Esophagus mucosa (tissue), 1 donor: ENCODE measurements at regions not wholly inside any gene's neighbourhood (a gene's known extent, or its start where the extent isn't known, plus 50 kb on each side); places are given as distances from the start of the nearest gene placed in this dataset.

Experiments used
- ATAC-seq: fragments of 200-7000 bp; cut with Tn5 transposase; one replicate; pipeline ENCODE4 v1.9.1; 2020
- donor health status: DM: yes; HTN: yes; CAD: no.

DNA sequence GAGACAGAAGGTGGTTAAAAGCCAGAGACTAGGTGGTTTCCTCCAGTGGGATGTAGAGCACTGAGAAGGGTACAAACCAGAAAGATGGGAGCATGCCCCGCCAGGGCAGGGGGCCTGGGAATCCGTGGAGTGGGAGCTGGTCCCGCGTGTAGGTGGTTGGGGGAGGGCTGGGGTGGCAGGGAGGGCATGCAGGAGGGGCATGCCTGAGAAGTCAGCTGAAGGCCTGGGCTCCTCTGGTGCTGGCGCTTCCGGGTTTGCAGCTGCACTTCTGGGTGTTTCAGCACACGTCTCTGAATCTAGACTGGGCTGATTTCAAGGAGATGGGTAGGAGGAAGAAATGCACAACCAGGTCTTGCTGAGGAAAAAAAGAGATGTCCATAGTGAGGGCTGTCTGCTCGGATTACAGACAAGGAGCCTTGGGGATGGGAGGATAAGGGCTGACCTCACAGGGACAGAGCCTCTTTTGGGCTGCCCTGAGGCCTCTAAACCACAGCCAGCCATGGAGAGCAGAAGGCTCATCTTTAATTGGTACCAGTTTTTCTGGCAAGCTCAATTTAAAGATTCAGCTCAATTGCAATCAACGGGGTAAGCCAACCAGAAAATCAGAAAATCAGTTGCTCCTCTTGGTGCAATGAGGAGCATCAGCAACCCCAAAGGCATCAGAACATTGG lies 151.9 kb downstream of the FAM43A start:
- no peak for ATAC-seq

DNA sequence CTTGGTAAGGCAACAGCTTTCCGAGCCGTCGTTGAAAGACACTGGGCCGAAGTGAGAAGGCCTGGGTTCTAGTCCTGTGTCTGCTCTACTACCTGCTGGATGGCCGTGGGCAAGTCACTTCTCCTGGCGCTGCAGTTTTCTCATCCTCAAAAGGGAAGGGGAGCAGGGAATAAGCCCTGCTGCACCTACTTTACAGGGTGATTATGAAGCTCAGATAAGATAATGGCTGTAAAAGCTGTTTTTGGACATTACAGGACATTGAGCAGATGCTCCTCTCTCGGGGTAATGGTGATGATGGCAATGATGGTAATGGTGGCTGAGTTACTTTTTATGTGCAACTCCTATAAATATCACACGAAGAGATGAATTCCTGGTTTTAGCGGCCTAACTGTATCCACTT lies 152.6 kb downstream of the FAM43A start:
- no peak for ATAC-seq

DNA sequence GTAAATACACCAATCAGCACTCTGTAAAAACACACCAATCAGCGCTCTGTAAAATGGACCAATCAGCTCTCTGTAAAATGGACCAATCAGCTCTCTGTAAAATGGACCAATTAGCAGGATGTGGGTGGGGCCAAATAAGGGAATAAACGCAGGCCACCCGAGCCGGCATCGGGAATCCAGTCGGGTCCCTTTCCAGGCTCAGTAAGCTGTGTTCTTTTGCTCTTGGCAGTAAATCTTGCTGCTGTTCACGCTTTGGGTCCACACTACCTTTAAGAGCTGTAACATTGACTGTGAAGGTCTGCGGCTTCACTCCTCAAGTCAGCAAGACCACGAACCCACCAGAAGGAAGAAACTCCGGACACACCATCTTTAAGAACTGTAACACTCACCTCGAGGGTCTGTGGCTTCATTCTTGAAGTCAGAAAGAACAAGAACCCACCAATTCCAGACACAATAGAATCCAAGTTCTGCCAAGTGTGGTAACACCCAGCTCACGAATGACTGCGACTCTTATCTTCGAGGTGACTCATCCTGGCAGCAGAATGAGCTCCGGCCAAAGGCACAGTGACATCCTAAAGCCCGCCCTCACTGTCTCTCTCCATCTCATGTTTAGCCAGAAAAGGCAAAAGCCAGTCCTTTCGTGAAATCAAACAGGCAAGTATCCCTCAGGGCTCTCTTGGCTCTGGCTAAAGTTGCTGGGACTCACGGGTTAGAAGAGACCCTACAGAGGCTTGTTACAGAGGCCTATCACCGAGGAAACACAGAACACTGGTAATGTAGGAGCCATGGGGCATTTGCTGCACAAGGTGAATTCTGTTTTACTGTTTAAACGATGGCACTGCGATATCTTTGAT lies 155.2 kb downstream of the FAM43A start:
- ATAC-seq = no peak

DNA sequence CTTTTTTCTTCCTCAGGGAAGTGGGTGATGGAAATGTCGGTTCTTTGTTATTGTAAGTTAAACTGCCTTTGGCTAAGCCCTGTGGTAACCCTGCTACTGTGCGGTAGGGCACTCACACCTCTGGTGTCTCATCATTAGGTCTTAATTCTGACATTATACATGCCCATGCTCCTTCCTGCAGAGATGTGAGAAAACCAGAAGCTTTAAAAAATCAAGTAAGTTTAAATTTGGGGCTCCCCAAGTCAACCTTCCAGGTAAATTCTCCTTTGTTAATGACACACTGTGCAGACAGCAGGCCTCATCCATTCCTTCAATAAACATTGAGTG lies 155.8 kb downstream of the FAM43A start:
- no peak for ATAC-seq

DNA sequence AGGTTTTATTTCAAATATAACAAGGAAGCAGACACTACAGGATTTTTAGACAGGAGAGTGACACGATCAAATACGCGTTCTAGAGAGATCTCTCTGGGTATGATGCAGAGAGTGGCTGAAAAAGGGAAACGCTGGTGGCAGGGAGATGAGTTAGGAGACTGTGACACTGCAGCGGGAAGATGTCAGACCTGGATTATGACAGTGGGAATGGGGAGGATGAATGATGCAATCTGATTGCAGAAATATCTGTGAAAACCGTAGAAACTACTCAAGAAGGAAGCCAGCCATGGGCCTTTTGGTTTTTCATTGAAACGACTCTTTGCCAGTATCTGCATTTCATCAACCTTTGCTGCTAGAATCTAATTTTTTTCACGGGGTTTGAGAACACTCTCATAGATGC lies 157.9 kb downstream of the FAM43A start:
- ATAC-seq = no peak

DNA sequence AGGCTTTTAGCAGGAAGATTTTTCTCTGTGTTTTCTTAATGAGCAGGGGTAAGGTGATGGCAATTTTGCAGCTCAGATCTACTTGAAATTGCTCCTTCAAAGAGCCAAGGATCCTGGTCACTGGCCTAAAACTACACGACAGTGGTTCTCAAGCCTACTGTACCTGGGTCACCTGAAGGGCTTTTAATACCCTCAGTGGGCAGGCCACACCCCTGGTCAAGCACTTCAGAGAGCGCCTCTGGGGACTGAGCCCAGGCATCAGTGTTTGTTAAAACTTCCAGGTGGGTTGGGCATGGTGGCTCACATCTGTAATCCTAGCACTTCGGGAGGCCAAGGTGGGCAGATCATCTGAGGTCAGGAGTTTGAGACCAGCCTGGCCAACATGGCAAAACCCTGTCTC lies 158.4 kb downstream of the FAM43A start:
- ATAC-seq = no peak

DNA sequence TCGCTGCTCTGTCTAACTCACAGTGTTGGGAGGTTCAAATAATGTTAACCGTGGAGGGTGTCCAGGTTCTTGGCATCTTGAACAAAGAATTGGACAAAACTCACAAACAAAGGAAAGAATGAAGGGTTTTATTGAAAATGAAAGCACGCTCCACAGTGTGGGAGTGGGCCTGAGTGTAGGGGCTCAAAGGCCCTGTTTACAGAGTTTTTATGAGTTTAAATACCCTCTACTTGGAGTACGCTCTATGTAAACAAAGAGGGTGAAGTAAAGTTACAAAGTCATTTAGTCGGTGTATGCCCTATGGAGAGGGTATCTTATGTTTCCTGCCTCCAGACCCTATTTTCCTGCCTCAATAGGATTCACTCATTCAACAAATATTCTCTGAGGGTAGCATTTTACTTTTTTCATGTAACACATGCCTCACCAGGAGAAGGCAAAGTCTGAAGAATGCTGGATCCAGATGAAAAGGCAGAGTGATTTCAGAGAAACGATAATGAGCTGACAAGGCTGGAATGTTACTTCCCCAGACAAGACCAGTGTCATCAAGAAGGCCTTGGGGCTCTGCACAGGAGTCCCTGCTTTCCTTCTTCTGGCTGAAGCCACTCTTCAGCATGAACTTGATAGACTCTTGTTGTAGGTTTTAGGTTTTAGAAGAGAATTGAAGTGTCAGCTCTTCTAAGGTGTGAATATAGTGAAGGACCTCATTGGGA lies 163.6 kb downstream of the FAM43A start:
- ATAC-seq = no peak

DNA sequence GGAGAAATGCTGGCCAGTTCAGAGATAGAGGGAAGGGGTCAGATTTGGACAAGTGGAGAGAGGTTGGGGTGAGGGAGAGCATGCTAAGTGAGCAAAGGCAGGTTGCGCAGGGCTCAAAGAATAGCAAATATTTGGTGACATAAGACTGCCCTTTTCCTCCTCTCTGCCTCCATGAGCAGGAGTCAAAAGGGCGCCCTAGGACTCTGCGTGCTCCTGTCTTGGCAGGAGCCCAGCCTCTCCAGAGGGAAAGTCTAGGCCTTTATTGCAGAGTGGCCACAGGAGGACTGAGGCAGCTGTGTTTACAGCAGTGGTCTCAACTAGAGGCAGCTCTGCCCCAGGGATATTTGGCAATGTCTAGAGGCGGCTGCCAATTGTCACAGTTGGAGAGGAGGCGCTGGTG lies 165.6 kb downstream of the FAM43A start:
- ATAC-seq = no peak

DNA sequence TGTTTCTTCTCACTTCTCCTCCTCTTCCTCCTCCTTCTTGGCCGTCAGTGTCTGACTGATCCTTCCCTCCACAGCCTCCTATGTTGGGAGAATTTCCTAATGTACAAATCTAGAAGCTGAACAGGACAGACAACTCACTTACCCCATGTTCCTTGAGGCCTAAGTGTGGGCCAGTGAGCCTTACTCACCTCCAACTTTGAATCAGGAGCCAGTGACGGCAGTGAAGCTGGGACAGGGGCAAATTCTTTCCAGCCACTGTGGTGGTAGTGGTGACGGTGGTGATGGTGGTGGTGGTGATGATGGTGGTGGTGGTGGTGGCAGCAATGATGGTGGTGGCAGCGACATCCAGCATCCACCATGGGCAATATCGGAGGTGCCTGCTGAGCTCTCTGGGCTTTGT lies 166.3 kb downstream of the FAM43A start:
- no peak for ATAC-seq

DNA sequence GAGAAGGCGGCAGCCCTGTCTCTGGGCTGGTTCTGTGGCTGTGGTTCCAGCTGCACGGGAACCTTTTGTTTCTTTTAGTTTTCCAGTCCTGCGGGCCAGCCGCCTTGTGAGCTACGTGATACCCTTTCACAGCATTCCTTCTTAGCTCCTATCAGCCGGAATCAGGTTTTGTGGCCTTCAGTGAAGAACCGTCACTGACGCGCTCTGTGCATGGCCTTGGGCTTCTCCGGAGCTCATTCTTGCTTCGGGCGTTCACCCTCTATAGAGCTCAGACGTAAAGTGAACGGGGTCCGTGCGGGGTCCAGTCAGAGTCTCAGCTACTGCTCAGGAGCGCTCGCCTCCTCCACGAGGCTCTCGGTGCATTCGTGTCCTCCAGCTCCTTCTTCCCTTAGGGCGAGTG lies 166.7 kb downstream of the FAM43A start:
- ATAC-seq = no peak

DNA sequence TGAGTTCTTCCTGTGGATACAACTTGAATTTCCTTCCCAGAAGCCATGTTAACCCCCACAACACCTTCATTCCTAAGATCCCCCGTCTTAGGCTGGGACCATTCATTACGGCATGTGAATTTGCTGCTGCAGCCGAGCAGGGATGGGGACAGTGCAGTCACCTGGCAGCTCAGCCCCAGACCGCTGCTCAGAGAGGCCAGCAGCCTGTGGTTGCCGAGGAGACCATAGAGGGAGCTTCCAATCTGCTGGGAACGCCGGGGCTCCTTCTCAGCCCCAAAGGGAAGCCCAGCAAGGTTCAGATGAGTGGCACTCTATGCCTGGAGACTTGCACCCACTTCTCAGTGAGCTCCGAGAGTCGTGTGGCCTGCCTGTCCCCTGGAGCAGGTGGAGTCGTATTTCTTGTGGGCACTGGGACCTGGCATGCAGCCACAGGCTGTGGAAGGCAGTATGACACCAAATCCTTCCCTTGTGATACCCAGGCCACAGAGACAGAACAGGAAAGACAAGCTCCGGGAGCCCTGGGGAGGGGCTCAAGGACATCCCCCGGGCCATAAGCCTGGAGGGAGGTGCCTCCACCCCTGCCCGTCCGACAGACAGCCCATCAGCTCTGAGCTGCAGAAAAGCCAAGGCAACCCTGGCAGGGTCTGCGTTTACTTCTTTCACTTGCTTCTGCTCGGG lies 167.3 kb downstream of the FAM43A start:
- no peak for ATAC-seq

DNA sequence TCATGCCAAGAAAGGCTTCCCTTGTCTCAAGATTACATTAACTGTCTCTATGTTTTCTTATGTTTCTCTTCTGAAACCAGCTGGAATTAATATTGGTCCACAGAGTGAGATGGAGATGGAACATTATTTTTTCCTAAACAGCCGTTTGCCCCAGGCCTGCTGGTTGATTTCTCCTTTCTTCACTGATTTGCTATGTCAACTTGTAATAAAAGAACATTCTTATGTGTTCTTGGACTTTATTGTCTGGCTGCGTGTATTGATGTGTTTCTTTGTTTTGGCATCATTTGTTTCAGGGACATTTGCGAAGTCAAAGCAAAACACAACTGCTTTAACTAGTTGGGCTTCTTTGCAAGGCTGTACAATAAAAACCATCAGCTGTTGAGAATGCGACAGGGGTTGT lies 168.5 kb downstream of the FAM43A start:
- no peak for ATAC-seq

DNA sequence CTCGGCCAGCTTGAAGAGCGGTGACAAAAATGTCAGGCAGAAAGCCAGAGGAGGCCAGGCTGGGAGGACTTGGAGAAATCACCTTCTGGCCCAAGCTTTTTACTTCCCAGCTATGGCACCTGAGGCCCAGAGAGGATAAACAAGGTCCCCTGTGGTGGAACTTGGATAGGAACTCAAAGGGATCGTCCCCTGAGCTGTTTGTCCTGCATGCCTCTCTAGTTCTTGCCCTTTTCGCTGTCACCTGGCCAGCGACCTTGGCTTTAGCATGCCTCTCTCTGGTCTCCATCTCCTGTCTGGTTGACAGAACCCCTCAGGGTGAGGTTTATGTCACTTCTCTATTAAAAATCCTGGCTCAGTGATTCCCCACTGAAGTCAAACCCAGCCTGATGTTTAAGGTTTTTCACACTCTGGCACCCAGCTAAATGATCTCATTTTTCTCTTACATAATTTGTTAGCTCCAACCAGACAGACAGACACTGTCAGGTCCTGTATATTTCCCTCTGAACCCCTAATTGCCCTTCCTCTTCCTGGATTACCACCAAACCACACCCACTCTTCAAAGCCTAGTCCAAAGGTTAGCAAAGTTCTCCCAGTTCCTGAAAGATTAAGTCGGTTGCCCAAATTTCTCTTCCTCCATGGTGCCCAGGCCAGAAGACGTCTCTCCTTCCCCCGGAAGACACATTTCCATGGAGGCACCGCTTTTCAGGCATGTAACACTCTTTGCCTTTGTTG lies 169.1 kb downstream of the FAM43A start:
- peak; percentile 56 for ATAC-seq

DNA sequence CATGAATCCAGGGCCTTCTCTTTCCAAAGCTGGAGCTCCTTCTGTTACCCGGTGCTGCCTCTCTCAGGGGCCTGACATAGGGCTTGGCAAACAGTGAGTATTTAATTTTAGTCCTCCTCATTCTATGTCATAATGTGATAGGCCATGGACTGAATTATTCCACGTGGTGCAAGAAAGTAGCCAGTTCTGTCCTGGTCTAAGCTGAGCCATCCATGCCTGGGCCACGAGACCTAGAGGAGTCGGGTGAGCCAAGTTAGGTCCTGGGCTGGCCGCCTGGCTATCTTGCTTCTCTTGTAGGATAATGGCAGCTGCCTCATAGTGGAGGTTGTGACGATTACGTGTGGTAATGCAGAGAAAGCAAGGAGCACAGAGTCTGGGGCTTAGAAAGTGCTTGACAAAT lies 170.6 kb downstream of the FAM43A start:
- no peak for ATAC-seq

DNA sequence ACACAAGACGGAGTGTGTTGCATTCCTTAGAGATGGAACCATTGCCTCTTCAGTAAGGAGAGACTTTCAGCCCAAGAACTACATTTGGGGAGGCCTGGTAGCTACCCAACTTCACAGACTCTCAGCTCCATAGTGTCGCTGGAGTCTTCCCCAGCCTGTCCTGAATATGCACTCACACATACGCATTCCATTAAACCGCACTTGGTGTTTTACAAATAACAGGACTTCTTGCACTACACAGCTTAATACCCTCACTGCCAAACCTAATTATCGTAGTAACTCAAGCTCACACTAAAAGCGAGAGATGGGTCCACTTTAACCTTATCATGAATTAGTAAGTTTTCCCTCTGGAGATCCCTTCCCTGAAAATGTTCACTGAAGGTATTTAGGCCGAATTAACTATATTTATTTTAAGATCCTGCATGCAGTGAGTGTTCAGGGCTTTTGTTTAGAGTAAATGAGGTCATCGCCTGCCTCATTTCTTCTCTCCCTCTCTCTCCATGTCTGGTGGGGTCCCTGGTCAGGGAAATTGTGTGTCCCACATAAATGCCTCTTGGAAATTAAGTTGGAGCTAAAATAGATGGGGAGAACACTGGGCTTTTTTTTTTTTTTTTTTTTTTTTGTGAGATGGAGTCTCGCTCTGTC lies 171.9 kb downstream of the FAM43A start:
- no peak for ATAC-seq

DNA sequence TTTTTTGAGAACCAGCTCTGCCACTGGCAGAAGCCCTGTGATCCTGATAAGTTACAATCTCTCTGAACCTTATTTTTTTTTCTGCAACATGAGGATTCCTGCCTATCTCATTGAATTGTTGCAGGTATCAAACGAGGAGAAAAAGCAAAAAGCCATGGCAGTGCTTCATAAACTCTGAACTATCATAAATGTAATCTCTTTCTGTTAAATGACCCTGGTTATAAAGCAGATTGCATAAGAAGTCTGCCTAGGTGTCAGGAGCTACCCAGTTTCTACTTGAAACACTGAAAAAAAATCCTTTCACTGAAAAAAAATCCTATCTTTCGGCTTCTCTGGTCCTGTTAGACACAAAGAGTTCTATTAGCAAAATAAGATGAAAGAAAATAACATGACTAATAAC lies 172.7 kb downstream of the FAM43A start:
- no peak for ATAC-seq

DNA sequence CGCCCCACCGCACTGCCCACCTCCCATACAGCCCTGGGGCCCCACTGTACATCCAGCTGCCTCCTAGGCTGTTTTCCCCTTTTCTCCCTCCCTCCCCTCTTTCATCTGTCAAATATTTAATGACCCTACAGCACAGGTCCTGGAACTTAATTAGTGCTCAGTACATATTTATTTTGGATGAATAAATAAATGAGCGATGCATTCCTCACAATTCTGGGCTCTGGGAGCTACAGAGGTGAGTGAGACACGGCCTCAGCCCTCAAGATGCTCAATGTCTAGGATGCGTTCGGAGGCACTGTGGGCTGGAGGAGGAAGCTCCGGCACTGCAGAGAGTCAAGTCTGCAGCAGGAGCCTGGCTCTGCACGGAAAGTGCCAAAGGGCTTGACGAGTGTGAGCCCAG lies 175.0 kb downstream of the FAM43A start:
- no peak for ATAC-seq

DNA sequence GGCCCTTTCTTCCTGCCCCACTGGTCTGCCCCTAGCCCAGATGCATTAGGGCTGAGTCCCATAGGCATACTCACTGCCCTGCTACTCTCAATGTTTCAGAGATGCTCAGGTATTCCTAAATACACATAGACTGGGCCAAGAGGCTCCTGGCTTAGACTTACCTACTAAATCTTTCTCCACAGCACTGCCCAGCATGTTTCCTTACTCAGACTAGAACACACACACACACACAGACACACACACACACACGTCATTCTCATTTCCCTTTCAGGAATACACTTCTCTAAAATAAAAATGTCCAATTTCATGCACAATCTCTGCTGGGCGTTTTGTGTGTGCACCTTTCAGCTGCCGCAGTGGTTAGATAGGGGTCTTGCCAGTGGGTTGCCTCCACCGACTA lies 175.7 kb downstream of the FAM43A start:
- ATAC-seq = no peak

DNA sequence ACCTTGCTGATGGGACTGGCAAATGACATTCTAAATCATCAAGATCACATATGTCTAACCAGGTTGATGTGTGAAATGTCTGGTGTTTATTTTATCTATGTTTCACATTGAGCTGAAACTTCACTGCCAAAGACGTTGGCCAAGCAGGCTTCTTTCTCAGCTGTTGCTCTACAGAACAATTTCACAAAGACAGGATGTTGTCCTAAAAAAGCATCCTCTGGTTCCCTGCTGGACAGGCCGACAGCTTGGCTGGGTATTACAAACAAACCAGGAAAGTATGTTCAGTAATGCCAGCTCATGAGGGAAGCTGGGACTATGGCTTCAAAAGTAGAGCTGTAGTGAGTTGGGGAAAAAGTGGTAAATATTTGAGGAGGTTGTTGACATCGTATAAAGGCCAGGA lies 179.4 kb downstream of the FAM43A start:
- ATAC-seq = no peak

DNA sequence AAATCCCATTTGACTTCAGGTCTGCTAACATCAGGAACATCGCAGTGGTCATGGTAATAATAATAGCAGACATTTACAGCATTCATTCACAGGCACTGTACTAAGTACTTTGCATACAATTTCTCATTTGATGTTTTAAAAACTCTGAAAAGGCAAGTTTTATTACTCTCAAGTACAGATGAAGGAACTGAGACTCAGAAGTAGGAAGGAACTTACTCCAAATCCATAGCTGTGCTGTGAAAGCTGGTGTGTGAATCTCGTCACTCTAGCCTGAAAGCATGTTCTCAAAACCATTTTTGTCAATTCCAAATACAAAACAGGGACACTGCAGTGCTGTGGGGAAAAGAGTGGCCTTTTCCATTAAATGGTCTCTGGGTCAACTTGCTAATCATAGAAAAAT lies 179.9 kb downstream of the FAM43A start:
- no peak for ATAC-seq

DNA sequence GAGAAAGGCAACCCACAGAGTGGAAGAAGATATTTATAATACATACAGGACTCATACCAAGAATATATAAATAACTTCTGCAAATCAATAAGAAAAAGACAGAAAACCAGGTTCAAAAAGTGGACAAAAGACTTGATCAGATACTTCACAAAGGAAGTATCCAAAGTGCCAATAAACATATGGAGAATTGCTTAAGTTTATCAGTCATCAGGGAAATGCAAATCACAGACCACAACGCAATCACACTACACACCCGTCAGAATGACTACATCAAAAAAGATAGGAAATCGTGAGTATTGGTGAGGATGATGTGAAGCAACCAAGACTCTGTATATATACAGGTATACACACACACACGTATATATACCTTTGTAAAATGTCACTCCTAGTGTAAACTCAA lies 180.6 kb downstream of the FAM43A start:
- no peak for ATAC-seq
